Liver (tissue), 8 donors: ENCODE measurements at regions not wholly inside any gene's neighbourhood (a gene's known extent, or its start where the extent isn't known, plus 50 kb on each side); places are given as distances from the start of the nearest gene placed in this dataset.

Source experiments
- DNase-seq: peaks from one replicate; pipeline ENCODE4 v3.0.0-alpha.2; 2017; ENCODE audit warnings: low spot score
- H3K27ac ChIP-seq, 2 donors: one replicate each; pipeline ENCODE4 v1.7.0; 2013; ENCODE audit warnings: inconsistent platforms in 2 of 2, low read length in 2 of 2, control low read depth in 1 of 2, low read depth in 1 of 2, mild to moderate bottlenecking in 1 of 2
- H3K27me3 ChIP-seq, 4 donors: one replicate each; pipeline versions ENCODE4 v1.6.1 to v1.7.0; 2013; ENCODE audit warnings: low read length in 3 of 4, inconsistent platforms in 1 of 4, mild to moderate bottlenecking in 1 of 4, moderate library complexity in 1 of 4; ENCODE audit not compliant: control insufficient read depth in 4 of 4, insufficient read depth in 4 of 4
- H3K36me3 ChIP-seq, 4 donors: one replicate each; pipeline versions ENCODE4 v1.6.1 to v1.7.0; 2013; ENCODE audit warnings: low read length in 3 of 4, mild to moderate bottlenecking in 3 of 4, low read depth in 1 of 4, moderate library complexity in 1 of 4; ENCODE audit not compliant: control insufficient read depth in 4 of 4, insufficient read depth in 3 of 4
- H3K4me1 ChIP-seq, 4 donors: one replicate each; pipeline versions ENCODE4 v1.6.1 to v1.7.0; 2013; ENCODE audit warnings: low read length in 3 of 4, mild to moderate bottlenecking in 3 of 4, moderate library complexity in 1 of 4; ENCODE audit not compliant: control insufficient read depth in 4 of 4, insufficient read depth in 4 of 4
- H3K4me3 ChIP-seq, 3 donors: one replicate each; pipeline versions ENCODE4 v1.6.1 to v1.7.0; 2013; ENCODE audit warnings: low read length in 3 of 3, control low read depth in 1 of 3, low read depth in 1 of 3, mild to moderate bottlenecking in 1 of 3
- H3K9ac ChIP-seq, 2 donors: one replicate each; pipeline ENCODE4 v1.7.0; 2013; ENCODE audit warnings: low read length in 2 of 2, mild to moderate bottlenecking in 2 of 2, moderate library complexity in 2 of 2, control low read depth in 1 of 2, low read depth in 1 of 2
- H3K9me3 ChIP-seq, 4 donors: one replicate each; pipeline versions ENCODE4 v1.6.1 to v1.7.0; 2013; ENCODE audit warnings: low read length in 3 of 4; ENCODE audit not compliant: control insufficient read depth in 4 of 4
- EGR1 ChIP-seq, 2 donors: IDR thresholded peaks; 2 replicates each; pipeline ENCODE4 v1.6.1; 2016 to 2018; ENCODE audit warnings: antibody characterized with exemption in 2 of 2, low read depth in 2 of 2
- FOXA1 ChIP-seq: IDR thresholded peaks from 2 replicates; pipeline ENCODE4 v1.6.1; 2016; ENCODE audit warnings: antibody characterized with exemption
- FOXA2 ChIP-seq: IDR thresholded peaks from 2 replicates; pipeline ENCODE4 v1.6.1; 2016; ENCODE audit warnings: antibody characterized with exemption
- GABPA ChIP-seq, 2 donors: IDR thresholded peaks in 1 of 2; conservative IDR thresholded peaks in 1 of 2; 2 replicates each; pipeline ENCODE4 v1.6.1; 2016; ENCODE audit warnings: antibody characterized with exemption in 2 of 2, mild to moderate bottlenecking in 1 of 2, moderate library complexity in 1 of 2
- HNF4A ChIP-seq, 2 donors: conservative IDR thresholded peaks; 2 replicates each; pipeline ENCODE4 v1.6.1; 2016; ENCODE audit warnings: antibody characterized with exemption in 2 of 2, mild to moderate bottlenecking in 2 of 2
- HNF4G ChIP-seq: IDR thresholded peaks from 2 replicates; pipeline ENCODE4 v1.6.1; 2016; ENCODE audit warnings: antibody characterized with exemption
- JUND ChIP-seq, 2 donors: IDR thresholded peaks; 2 replicates each; pipeline ENCODE4 v1.6.1; 2016; ENCODE audit warnings: antibody characterized with exemption in 2 of 2
- NR2F2 ChIP-seq: IDR thresholded peaks from 2 replicates; pipeline ENCODE4 v1.6.1; 2016; ENCODE audit warnings: antibody characterized with exemption
- RAD21 ChIP-seq, 2 donors: IDR thresholded peaks; 2 replicates each; pipeline ENCODE4 v1.6.1; 2016; ENCODE audit warnings: antibody characterized with exemption in 2 of 2, mild to moderate bottlenecking in 2 of 2
- RXRA ChIP-seq, 2 donors: IDR thresholded peaks; 2 replicates each; pipeline ENCODE4 v1.6.1; 2017 to 2018; ENCODE audit warnings: antibody characterized with exemption in 2 of 2, mild to moderate bottlenecking in 1 of 2
- SP1 ChIP-seq: IDR thresholded peaks from 2 replicates; pipeline ENCODE4 v1.6.1; 2018; ENCODE audit warnings: antibody characterized with exemption, mild to moderate bottlenecking
- TAF1 ChIP-seq: conservative IDR thresholded peaks from 2 replicates; pipeline ENCODE4 v1.6.1; 2016; ENCODE audit warnings: antibody characterized with exemption, mild to moderate bottlenecking
- YY1 ChIP-seq: IDR thresholded peaks from 2 replicates; pipeline ENCODE4 v1.6.1; 2016; ENCODE audit warnings: antibody characterized with exemption, mild to moderate bottlenecking
- WGBS: extraction: QIAGEN DNeasy Blood & Tissue Kit; methylation state at CpG from one replicate; pipeline ENCODE4 v1.1.7; 2013; 5-methylcytosine and 5-hydroxymethylcytosine counted together
- TF ChIP-seq, protein P1 (sequence below): IDR thresholded peaks from 2 replicates; pipeline ENCODE4 v1.6.1; 2016; ENCODE audit warnings: antibody characterized with exemption
- TF ChIP-seq, protein P2 (sequence below): IDR thresholded peaks from 2 replicates; pipeline ENCODE4 v1.6.1; 2016; ENCODE audit warnings: antibody characterized with exemption
- TF ChIP-seq, protein P3 (sequence below): IDR thresholded peaks from 2 replicates; pipeline ENCODE4 v1.6.1; 2016; ENCODE audit warnings: antibody characterized with exemption, mild to moderate bottlenecking
- TF ChIP-seq, protein P4 (sequence below): fragments of 150-350 bp; IDR thresholded peaks from 2 replicates; pipeline ENCODE4 v1.5.1; 2017; ENCODE audit warnings: improper control_type of control experiment, low read depth, low read length; ENCODE audit not compliant: missing input control
- TF ChIP-seq, protein P5 (sequence below): IDR thresholded peaks from 2 replicates; pipeline ENCODE4 v1.6.1; 2016; ENCODE audit warnings: antibody characterized with exemption
- donor health status: healthy.
- donor health status: healthy.
- donor health status: healthy.
- donor health status: healthy.
- donor health status: healthy.

DNA sequence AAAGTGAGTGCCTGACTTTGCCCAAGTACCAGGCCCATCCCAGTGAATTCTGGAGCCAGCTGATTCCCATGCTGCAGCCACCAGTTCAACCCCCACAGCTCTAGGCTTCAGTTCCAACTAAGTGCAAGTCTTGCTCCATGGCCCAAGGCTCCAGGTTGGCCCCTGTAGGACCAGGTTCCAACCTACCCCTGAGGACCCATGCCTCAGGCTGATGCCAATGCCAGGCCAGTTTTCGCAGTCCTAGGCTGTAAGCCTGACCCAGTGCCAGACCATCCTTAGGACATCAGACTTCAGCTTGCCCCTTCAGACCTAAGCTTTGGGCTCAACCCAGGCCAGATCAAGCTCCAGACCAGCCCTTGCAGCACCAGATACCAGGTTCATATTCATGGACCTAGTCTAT is 352.6 kb downstream of the FSCB start:
- Histone ChIP-seq H3K4me3 (no peak overlapping the region), H3K9me3 (no peaks in the 10 kb centered on the region), H3K9ac (no peak overlapping the region), H3K4me1 (no peaks in the 10 kb centered on the region), H3K27me3 (no peaks in the 10 kb centered on the region), H3K27ac (no peak overlapping the region), H3K36me3 (no peaks in the 10 kb centered on the region)
- DNase-seq, result no peak
- 96% methylated on average over 1 of the region's 1 CpG for WGBS
- TF ChIP-seq EGR1 (IDR thresholded peaks at IDR 0.05; ENCODE audit: low read depth in 2 of 2) (no peak), RXRA (IDR thresholded peaks at IDR 0.05) (no peak), HNF4A (conservative IDR thresholded peaks at IDR 0.05) (no peak), HNF4G (no peak), TAF1 (no peak), YY1 (no peak), GABPA (IDR thresholded peaks at IDR 0.05 in 1 of 2, conservative IDR thresholded peaks at IDR 0.05 in 1 of 2) (no peak), FOXA1 (no peak), FOXA2 (no peak), JUND (IDR thresholded peaks at IDR 0.05) (no peak), NR2F2 (no peak), SP1 (no peak), RAD21 (IDR thresholded peaks at IDR 0.05) (no peak)
- TF ChIP-seq, protein P1, sequence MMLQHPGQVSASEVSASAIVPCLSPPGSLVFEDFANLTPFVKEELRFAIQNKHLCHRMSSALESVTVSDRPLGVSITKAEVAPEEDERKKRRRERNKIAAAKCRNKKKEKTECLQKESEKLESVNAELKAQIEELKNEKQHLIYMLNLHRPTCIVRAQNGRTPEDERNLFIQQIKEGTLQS, result no peak
- TF ChIP-seq, protein P2, sequence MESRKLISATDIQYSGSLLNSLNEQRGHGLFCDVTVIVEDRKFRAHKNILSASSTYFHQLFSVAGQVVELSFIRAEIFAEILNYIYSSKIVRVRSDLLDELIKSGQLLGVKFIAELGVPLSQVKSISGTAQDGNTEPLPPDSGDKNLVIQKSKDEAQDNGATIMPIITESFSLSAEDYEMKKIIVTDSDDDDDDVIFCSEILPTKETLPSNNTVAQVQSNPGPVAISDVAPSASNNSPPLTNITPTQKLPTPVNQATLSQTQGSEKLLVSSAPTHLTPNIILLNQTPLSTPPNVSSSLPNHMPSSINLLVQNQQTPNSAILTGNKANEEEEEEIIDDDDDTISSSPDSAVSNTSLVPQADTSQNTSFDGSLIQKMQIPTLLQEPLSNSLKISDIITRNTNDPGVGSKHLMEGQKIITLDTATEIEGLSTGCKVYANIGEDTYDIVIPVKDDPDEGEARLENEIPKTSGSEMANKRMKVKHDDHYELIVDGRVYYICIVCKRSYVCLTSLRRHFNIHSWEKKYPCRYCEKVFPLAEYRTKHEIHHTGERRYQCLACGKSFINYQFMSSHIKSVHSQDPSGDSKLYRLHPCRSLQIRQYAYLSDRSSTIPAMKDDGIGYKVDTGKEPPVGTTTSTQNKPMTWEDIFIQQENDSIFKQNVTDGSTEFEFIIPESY, result no peak
- TF ChIP-seq, protein P3, sequence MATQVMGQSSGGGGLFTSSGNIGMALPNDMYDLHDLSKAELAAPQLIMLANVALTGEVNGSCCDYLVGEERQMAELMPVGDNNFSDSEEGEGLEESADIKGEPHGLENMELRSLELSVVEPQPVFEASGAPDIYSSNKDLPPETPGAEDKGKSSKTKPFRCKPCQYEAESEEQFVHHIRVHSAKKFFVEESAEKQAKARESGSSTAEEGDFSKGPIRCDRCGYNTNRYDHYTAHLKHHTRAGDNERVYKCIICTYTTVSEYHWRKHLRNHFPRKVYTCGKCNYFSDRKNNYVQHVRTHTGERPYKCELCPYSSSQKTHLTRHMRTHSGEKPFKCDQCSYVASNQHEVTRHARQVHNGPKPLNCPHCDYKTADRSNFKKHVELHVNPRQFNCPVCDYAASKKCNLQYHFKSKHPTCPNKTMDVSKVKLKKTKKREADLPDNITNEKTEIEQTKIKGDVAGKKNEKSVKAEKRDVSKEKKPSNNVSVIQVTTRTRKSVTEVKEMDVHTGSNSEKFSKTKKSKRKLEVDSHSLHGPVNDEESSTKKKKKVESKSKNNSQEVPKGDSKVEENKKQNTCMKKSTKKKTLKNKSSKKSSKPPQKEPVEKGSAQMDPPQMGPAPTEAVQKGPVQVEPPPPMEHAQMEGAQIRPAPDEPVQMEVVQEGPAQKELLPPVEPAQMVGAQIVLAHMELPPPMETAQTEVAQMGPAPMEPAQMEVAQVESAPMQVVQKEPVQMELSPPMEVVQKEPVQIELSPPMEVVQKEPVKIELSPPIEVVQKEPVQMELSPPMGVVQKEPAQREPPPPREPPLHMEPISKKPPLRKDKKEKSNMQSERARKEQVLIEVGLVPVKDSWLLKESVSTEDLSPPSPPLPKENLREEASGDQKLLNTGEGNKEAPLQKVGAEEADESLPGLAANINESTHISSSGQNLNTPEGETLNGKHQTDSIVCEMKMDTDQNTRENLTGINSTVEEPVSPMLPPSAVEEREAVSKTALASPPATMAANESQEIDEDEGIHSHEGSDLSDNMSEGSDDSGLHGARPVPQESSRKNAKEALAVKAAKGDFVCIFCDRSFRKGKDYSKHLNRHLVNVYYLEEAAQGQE, result no peak
- TF ChIP-seq, protein P4, sequence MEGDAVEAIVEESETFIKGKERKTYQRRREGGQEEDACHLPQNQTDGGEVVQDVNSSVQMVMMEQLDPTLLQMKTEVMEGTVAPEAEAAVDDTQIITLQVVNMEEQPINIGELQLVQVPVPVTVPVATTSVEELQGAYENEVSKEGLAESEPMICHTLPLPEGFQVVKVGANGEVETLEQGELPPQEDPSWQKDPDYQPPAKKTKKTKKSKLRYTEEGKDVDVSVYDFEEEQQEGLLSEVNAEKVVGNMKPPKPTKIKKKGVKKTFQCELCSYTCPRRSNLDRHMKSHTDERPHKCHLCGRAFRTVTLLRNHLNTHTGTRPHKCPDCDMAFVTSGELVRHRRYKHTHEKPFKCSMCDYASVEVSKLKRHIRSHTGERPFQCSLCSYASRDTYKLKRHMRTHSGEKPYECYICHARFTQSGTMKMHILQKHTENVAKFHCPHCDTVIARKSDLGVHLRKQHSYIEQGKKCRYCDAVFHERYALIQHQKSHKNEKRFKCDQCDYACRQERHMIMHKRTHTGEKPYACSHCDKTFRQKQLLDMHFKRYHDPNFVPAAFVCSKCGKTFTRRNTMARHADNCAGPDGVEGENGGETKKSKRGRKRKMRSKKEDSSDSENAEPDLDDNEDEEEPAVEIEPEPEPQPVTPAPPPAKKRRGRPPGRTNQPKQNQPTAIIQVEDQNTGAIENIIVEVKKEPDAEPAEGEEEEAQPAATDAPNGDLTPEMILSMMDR, result no peak
- TF ChIP-seq, protein P5, sequence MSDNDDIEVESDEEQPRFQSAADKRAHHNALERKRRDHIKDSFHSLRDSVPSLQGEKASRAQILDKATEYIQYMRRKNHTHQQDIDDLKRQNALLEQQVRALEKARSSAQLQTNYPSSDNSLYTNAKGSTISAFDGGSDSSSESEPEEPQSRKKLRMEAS, result no peak
